B cell (primary cell): ENCODE measurements at regions not wholly inside any gene's neighbourhood (a gene's known extent, or its start where the extent isn't known, plus 50 kb on each side); places are given as distances from the start of the nearest gene placed in this dataset.

ENCODE experiments used
- ATAC-seq: fragments of 200-7000 bp; cut with Tn5 transposase; one replicate; pipeline ENCODE4 v1.10.0; 2021; ENCODE audit warnings: low read depth, mild to moderate bottlenecking, moderate number of reproducible peaks, moderate library complexity
- CTCF ChIA-PET: fragments of 350-600 bp; sonication (Branson Sonifier 250); formaldehyde crosslinking; loops from one replicate; lab custom pipeline; 2021; ENCODE audit warnings: antibody characterized with exemption, inconsistent platforms; lab: Charles Lee
- POLR2A ChIA-PET: fragments of 350-600 bp; sonication (Branson Sonifier 250); formaldehyde crosslinking; loops from one replicate; lab custom pipeline; 2021; ENCODE audit warnings: antibody characterized with exemption; lab: Charles Lee
- DNase-seq: peaks from one replicate; pipeline ENCODE4 v3.0.0; 2013
- H2AFZ ChIP-seq: 2 replicates; pipeline ENCODE4 v1.6.1; 2012; ENCODE audit warnings: mild to moderate bottlenecking, low read depth, low read length; ENCODE audit not compliant: insufficient read depth, poor library complexity, severe bottlenecking
- H3K27ac ChIP-seq, 2 donors: 1 replicate in 1 of 2; 2 replicates in 1 of 2; pipeline ENCODE4 v1.5.1; 2012 to 2013; ENCODE audit warnings: low read length in 2 of 2, mild to moderate bottlenecking in 2 of 2, moderate library complexity in 1 of 2
- H3K27me3 ChIP-seq, 4 experiments: fragments of 200-600 bp in 1 of 4; sonication (generic) in 1 of 4; replicated peaks in 1 of 4; 1 replicate in 2 of 4; 2 replicates in 2 of 4; pipeline versions ENCODE4 v1.6.1 to v1.7.0; 2013 to 2016; ENCODE audit warnings: low read length in 3 of 4, mild to moderate bottlenecking in 2 of 4, mixed read lengths in 1 of 4, moderate library complexity in 1 of 4; ENCODE audit not compliant: insufficient read depth in 4 of 4, control insufficient read depth in 3 of 4; ENCODE audit errors: control extremely low read depth in 1 of 4
- H3K36me3 ChIP-seq, 2 experiments: replicated peaks in 1 of 2; 1 replicate in 1 of 2; 2 replicates in 1 of 2; pipeline versions ENCODE4 v1.6.1 to v1.7.1; 2013; ENCODE audit warnings: low read length in 1 of 2; ENCODE audit not compliant: insufficient read depth in 2 of 2, control insufficient read depth in 1 of 2; ENCODE audit errors: control extremely low read depth in 1 of 2, extremely low read depth in 1 of 2
- H3K4me1 ChIP-seq, 2 donors: fragments of 200-600 bp in 1 of 2; sonication (generic) in 1 of 2; 1 replicate in 1 of 2; 2 replicates in 1 of 2; pipeline versions ENCODE4 v1.5.1 to v1.6.1; 2013 to 2017; ENCODE audit warnings: low read length in 2 of 2; ENCODE audit not compliant: control insufficient read depth in 2 of 2, insufficient read depth in 2 of 2
- H3K4me2 ChIP-seq: replicated peaks from 2 replicates; pipeline ENCODE3; 2012; ENCODE audit warnings: mild to moderate bottlenecking, low read depth, low read length; ENCODE audit not compliant: poor library complexity, severe bottlenecking
- H3K4me3 ChIP-seq, 5 experiments: fragments of 200-600 bp in 1 of 5; sonication (generic) in 1 of 5; 1 replicate in 3 of 5; 2 replicates in 2 of 5; pipeline versions ENCODE4 v1.5.1 to v1.7.0; 2011 to 2016; ENCODE audit warnings: low read length in 4 of 5, mild to moderate bottlenecking in 4 of 5, low read depth in 2 of 5, control low read depth in 1 of 5, moderate library complexity in 1 of 5; ENCODE audit not compliant: insufficient read depth in 1 of 5; ENCODE audit errors: control extremely low read depth in 1 of 5, extremely low read depth in 1 of 5
- H3K79me2 ChIP-seq: fragments of 200-600 bp; sonication (generic); one replicate; pipeline ENCODE4 v1.6.0; 2016; ENCODE audit warnings: low read length; ENCODE audit not compliant: control insufficient read depth, insufficient read depth
- H3K9ac ChIP-seq: fragments of 200-600 bp; sonication (generic); 2 replicates; pipeline ENCODE4 v1.6.1; 2017; ENCODE audit warnings: mild to moderate bottlenecking, low read length, moderate library complexity
- H3K9me3 ChIP-seq, 3 donors: one replicate each; pipeline versions ENCODE4 v1.6.1 to v1.7.1; 2013; ENCODE audit warnings: low read length in 2 of 3; ENCODE audit not compliant: control insufficient read depth in 2 of 3, insufficient read depth in 1 of 3; ENCODE audit errors: control extremely low read depth in 1 of 3
- H4K20me1 ChIP-seq: 2 replicates; pipeline ENCODE4 v1.6.0; 2012; ENCODE audit warnings: mild to moderate bottlenecking, low read length; ENCODE audit not compliant: insufficient read depth, control insufficient read depth, poor library complexity, severe bottlenecking
- H3K27ac Mint-ChIP-seq: one replicate; pipeline ENCODE4 v1.8.0; 2021; ENCODE audit warnings: mixed read lengths
- H3K27me3 Mint-ChIP-seq: one replicate; pipeline ENCODE4 v1.8.0; 2021; ENCODE audit warnings: mixed read lengths
- H3K4me1 Mint-ChIP-seq: one replicate; pipeline ENCODE4 v1.8.0; 2021; ENCODE audit warnings: mixed read lengths
- H3K4me3 Mint-ChIP-seq: one replicate; pipeline ENCODE4 v1.8.0; 2021; ENCODE audit warnings: mixed read lengths
- H3K9me3 Mint-ChIP-seq: one replicate; pipeline ENCODE4 v1.8.0; 2022; ENCODE audit warnings: mixed read lengths; ENCODE audit not compliant: insufficient read depth
- CTCF ChIP-seq: fragments of 200-600 bp; IDR thresholded peaks from one replicate; pipeline ENCODE4 v1.8.0; 2022; ENCODE audit warnings: antibody characterized with exemption, mild to moderate bottlenecking
- EZH2 ChIP-seq: IDR thresholded peaks from 2 replicates; pipeline ENCODE4 v1.6.1; 2012; ENCODE audit warnings: borderline replicate concordance, low read depth, mild to moderate bottlenecking, moderate library complexity, low read length; ENCODE audit not compliant: insufficient read depth, poor library complexity, severe bottlenecking
- WGBS: methylation state at CpG from one replicate; pipeline ENCODE4 v1.1.5; 2013; ENCODE audit warnings: missing lambda C conversion rate; ENCODE audit not compliant: insufficient coverage; 5-methylcytosine and 5-hydroxymethylcytosine counted together
- intact Hi-C: fragments of 100-400 bp; cut with micrococcal nuclease; formaldehyde crosslinking; loops from one replicate; pipeline ENCODE4 v1.10.0; 2022

GRCh38 chr4:147017081-147017480 is 71.4 kb upstream of the TTC29 start:
- H3K27me3 ChIP-seq = no peaks in the 10 kb centered on the region

GRCh38 chr4:147019091-147019490 is 73.4 kb upstream of the TTC29 start:
- no peaks in the 10 kb centered on the region for H3K79me2 ChIP-seq
- no peaks in the 10 kb centered on the region for H3K27me3 ChIP-seq
- H3K9me3 ChIP-seq = no peaks in the 10 kb centered on the region
- H3K4me1 ChIP-seq = no peaks in the 10 kb centered on the region
- Mint-ChIP-seq H3K27ac (no peak overlapping the region), H3K9me3 (no peaks in the 10 kb centered on the region), H3K4me3 (no peak overlapping the region), H3K27me3 (peaks cover 5% of the 10 kb centered on the region), H3K4me1 (no peaks in the 10 kb centered on the region)
- H3K27ac ChIP-seq = no peak overlapping the region
- ChIA-PET CTCF (interaction anchor here (0.7 to 7.6 kb wide), 13 partner anchors 8 to 848 kb away, joined by 3 to 166 read pairs (median 4); no protein-coding TSS in a partner anchor), POLR2A (no interaction called here)
- no peak overlapping the region for H2AFZ ChIP-seq
- no peaks in the 10 kb centered on the region for H4K20me1 ChIP-seq
- ATAC-seq (peak; percentile 31), DNase-seq (peak; percentile 65)
- no peak overlapping the region for H3K4me2 ChIP-seq
- no peaks in the 10 kb centered on the region for H3K36me3 ChIP-seq
- no peak overlapping the region for H3K4me3 ChIP-seq
- WGBS = 88% methylated on average over 1 of the region's 2 CpGs
- intact Hi-C loops = loop anchor here (1.0 to 5.0 kb wide), 2 partner anchors 78 to 677 kb away; no protein-coding TSS in a partner anchor
- no peak for TF ChIP-seq EZH2
- peak; percentile 75 for TF ChIP-seq CTCF
- no peak overlapping the region for H3K9ac ChIP-seq

More at GRCh38 chr4:147017081-147017480, 71.4 kb upstream of the TTC29 start:
- no peaks in the 10 kb centered on the region for H3K79me2 ChIP-seq
- Mint-ChIP-seq H3K27ac (no peak overlapping the region), H3K27me3 (peaks cover 5% of the 10 kb centered on the region), H3K4me3 (no peak overlapping the region), H3K9me3 (no peaks in the 10 kb centered on the region), H3K4me1 (no peaks in the 10 kb centered on the region)
- H2AFZ ChIP-seq = no peak overlapping the region
- no peak overlapping the region for H3K27ac ChIP-seq
- no peak for DNase-seq
- POLR2A ChIA-PET = no interaction called here
- no peak overlapping the region for H3K4me3 ChIP-seq
- no peaks in the 10 kb centered on the region for H4K20me1 ChIP-seq
- intact Hi-C loops = loop anchor here (5.0 kb wide), 1 partner anchor 675 kb away; no protein-coding TSS in a partner anchor
- no peaks in the 10 kb centered on the region for H3K9me3 ChIP-seq
- H3K9ac ChIP-seq = no peak overlapping the region
- CTCF ChIA-PET = interaction anchor here (0.6 to 7.6 kb wide), 4 partner anchors 10 to 1815 kb away, joined by 3 to 166 read pairs (median 12); no protein-coding TSS in a partner anchor
- WGBS = 95% methylated on average over 5 of the region's 5 CpGs
- TF ChIP-seq EZH2 (no peak), CTCF (no peak)
- no peak overlapping the region for H3K4me2 ChIP-seq
- ATAC-seq = no peak
- H3K36me3 ChIP-seq = no peaks in the 10 kb centered on the region
- no peaks in the 10 kb centered on the region for H3K4me1 ChIP-seq
